ENCODE measurements at regions not wholly inside any gene's neighbourhood (a gene's known extent, or its start where the extent isn't known, plus 50 kb on each side); places are given as distances from the start of the nearest gene placed in this dataset.

DNA sequence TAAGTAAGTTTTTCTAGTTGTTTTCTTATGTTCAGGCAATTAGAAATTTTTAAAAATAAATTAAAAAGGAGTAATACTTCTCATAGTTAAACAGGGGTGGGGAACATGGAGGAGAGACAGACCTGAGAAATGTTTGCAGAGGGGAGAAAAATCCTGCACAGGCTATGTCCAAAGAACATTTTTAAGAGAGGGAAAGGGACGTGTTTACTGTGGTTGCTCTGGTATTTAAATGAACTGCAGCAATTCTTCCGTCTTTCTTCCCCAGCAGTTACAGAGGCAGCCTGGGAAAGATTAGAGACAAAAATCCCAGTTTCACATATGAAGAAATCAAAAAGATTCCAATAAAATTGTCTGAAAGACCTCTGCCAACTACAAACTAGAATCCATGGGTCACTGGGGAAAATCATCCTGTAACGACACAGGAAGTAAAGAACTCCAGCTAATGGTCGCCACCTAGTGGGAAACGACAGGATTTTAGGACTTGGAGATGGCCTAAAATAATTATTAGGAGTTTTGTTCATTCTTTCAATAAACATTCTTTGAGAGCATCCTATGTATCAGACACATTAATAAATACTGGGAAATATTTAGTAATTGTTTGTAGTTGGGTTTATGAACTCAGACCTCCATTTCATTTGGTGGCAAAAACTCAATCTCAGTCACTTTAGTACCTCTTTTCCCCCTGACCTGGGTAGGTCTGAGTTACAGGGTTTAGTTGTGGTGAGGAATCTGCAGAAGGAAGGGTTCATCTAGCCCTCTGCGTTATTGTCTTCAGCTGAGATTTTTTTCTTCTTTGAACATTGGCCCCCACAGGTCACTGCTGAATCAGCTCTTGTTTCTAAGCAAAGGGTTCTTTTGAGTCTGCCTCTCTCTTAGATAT lies 69.9 kb upstream of the GOLIM4 start:
- TF ChIP-seq EZH2 (IDR thresholded peaks at IDR 0.05; ENCODE audit: insufficient read depth, poor library complexity, severe bottlenecking), result no peak
- TF ChIP-seq EZH2phosphoT487 (IDR thresholded peaks at IDR 0.05; ENCODE audit: insufficient read depth, low read depth), result no peak

All from GM23248 (cell line).